SK-N-SH treated with all-trans-retinoic acid at 6 μM for 48 hours (cell line): ENCODE measurements at regions not wholly inside any gene's neighbourhood (a gene's known extent, or its start where the extent isn't known, plus 50 kb on each side); places are given as distances from the start of the nearest gene placed in this dataset.

Experiments
- ATAC-seq: fragments of 200-7000 bp; cut with Tn5 transposase; 3 replicates; pipeline ENCODE4 v1.9.1; 2020; ENCODE audit warnings: mild to moderate bottlenecking, moderate library complexity
- ARNTL ChIP-seq: fragments of 450-650 bp; formaldehyde crosslinking; IDR thresholded peaks from 2 replicates; pipeline ENCODE4 v1.5.0; 2020; ENCODE audit warnings: low read depth, mild to moderate bottlenecking, moderate library complexity, borderline replicate concordance
- BACH2 ChIP-seq: fragments of 250-450 bp; sonication (Bioruptor Pico); IDR thresholded peaks from 2 replicates; pipeline ENCODE4 v1.9.0; 2021; ENCODE audit warnings: mild to moderate bottlenecking, borderline replicate concordance
- CSDC2 ChIP-seq: fragments of 250-450 bp; sonication (Bioruptor Pico); IDR thresholded peaks from 2 replicates; pipeline ENCODE4 v1.5.0; 2020; ENCODE audit warnings: mild to moderate bottlenecking, moderate library complexity
- CSRNP3 ChIP-seq: fragments of 250-450 bp; sonication (Bioruptor Pico); IDR thresholded peaks from 2 replicates; pipeline ENCODE4 v1.5.1; 2021; ENCODE audit warnings: mild to moderate bottlenecking, moderate library complexity
- ESRRG ChIP-seq: fragments of 250-450 bp; sonication (Bioruptor Pico); IDR thresholded peaks from 2 replicates; pipeline ENCODE4 v1.6.1; 2021; ENCODE audit warnings: mild to moderate bottlenecking
- GLIS3 ChIP-seq: fragments of 250-450 bp; sonication (Bioruptor Pico); IDR thresholded peaks from 2 replicates; pipeline ENCODE4 v1.5.0; 2020; ENCODE audit warnings: mild to moderate bottlenecking, moderate library complexity
- ISL1 ChIP-seq: fragments of 250-450 bp; sonication (Bioruptor Pico); IDR thresholded peaks from 2 replicates; pipeline ENCODE4 v2.1.2; 2022; ENCODE audit warnings: mild to moderate bottlenecking, moderate library complexity
- OSR1 ChIP-seq: fragments of 250-450 bp; sonication (Bioruptor Pico); IDR thresholded peaks from 2 replicates; pipeline ENCODE4 v1.8.0; 2022; ENCODE audit warnings: moderate library complexity, mild to moderate bottlenecking, inconsistent platforms
- PATZ1 ChIP-seq: fragments of 250-450 bp; sonication (Bioruptor Pico); IDR thresholded peaks from 2 replicates; pipeline ENCODE4 v1.8.0; 2020; ENCODE audit warnings: mild to moderate bottlenecking, moderate library complexity, borderline replicate concordance
- POU6F1 ChIP-seq: fragments of 250-450 bp; sonication (Bioruptor Pico); IDR thresholded peaks from 2 replicates; pipeline ENCODE4 v1.8.0; 2021; ENCODE audit warnings: low read depth, mild to moderate bottlenecking, moderate library complexity, borderline replicate concordance
- RARB ChIP-seq: fragments of 250-450 bp; sonication (Bioruptor Pico); IDR thresholded peaks from 2 replicates; pipeline ENCODE4 v1.8.0; 2021; ENCODE audit warnings: mild to moderate bottlenecking, moderate library complexity
- TCF4 ChIP-seq: fragments of 250-450 bp; sonication (Bioruptor Pico); IDR thresholded peaks from 2 replicates; pipeline ENCODE4 v1.8.0; 2021; ENCODE audit warnings: mild to moderate bottlenecking, moderate library complexity, borderline replicate concordance
- TOX ChIP-seq: fragments of 250-450 bp; sonication (Bioruptor Pico); IDR thresholded peaks from 2 replicates; pipeline ENCODE4 v1.8.0; 2021; ENCODE audit warnings: mild to moderate bottlenecking, moderate library complexity, borderline replicate concordance
- TSHZ2 ChIP-seq: fragments of 250-450 bp; sonication (Bioruptor Pico); IDR thresholded peaks from 2 replicates; pipeline ENCODE4 v1.5.0; 2020; ENCODE audit warnings: mild to moderate bottlenecking, moderate library complexity
- ZFP30 ChIP-seq: fragments of 450-650 bp; formaldehyde crosslinking; IDR thresholded peaks from 2 replicates; pipeline ENCODE4 v1.5.0; 2022; ENCODE audit warnings: mild to moderate bottlenecking, moderate library complexity
- ZNF565 ChIP-seq: fragments of 450-650 bp; formaldehyde crosslinking; conservative IDR thresholded peaks from 2 replicates; pipeline ENCODE4 v1.5.0; 2020; ENCODE audit warnings: low read depth, mild to moderate bottlenecking, moderate library complexity
- ZNF70 ChIP-seq: fragments of 450-650 bp; formaldehyde crosslinking; IDR thresholded peaks from 2 replicates; pipeline ENCODE4 v1.5.0; 2020; ENCODE audit warnings: mild to moderate bottlenecking, moderate library complexity
- ZNF8 ChIP-seq: fragments of 450-650 bp; formaldehyde crosslinking; IDR thresholded peaks from 2 replicates; pipeline ENCODE4 v1.5.0; 2020; ENCODE audit warnings: mild to moderate bottlenecking, moderate library complexity

- ATAC-seq, result no peak
Measured at GRCh38 chr6:76615395-76615794, 542.9 kb upstream of the IMPG1 start.

GRCh38 chr6:76612954-76613353, 540.5 kb upstream of the IMPG1 start:
- ATAC-seq, result no peak
- TF ChIP-seq ISL1, result no peak
- TF ChIP-seq ARNTL, result no peak
- TF ChIP-seq ZNF565 (CRISPR knock-in tag), result no peak
- no peak for TF ChIP-seq OSR1 (CRISPR knock-in tag)
- no peak for TF ChIP-seq ZFP30
- no peak for TF ChIP-seq BACH2 (CRISPR knock-in tag)
- TF ChIP-seq TCF4 (CRISPR knock-in tag), result no peak
- TF ChIP-seq ZNF8 (CRISPR knock-in tag), result no peak
- TF ChIP-seq TOX (CRISPR knock-in tag), result no peak
- no peak for TF ChIP-seq PATZ1 (CRISPR knock-in tag)
- no peak for TF ChIP-seq ESRRG (CRISPR knock-in tag)
- no peak for TF ChIP-seq CSDC2 (CRISPR knock-in tag)
- TF ChIP-seq RARB (CRISPR knock-in tag), result no peak

More at GRCh38 chr6:76615395-76615794, 542.9 kb upstream of the IMPG1 start:
- no peak for TF ChIP-seq ZNF8 (CRISPR knock-in tag)
- no peak for TF ChIP-seq TCF4 (CRISPR knock-in tag)
- no peak for TF ChIP-seq CSRNP3 (CRISPR knock-in tag)
- TF ChIP-seq ESRRG (CRISPR knock-in tag), result no peak
- TF ChIP-seq PATZ1 (CRISPR knock-in tag), result no peak
- no peak for TF ChIP-seq TOX (CRISPR knock-in tag)
- TF ChIP-seq POU6F1 (CRISPR knock-in tag), result no peak
- TF ChIP-seq GLIS3 (CRISPR knock-in tag), result no peak
- TF ChIP-seq RARB (CRISPR knock-in tag), result no peak
- TF ChIP-seq TSHZ2 (CRISPR knock-in tag), result no peak
- no peak for TF ChIP-seq CSDC2 (CRISPR knock-in tag)
- no peak for TF ChIP-seq OSR1 (CRISPR knock-in tag)
- TF ChIP-seq ZFP30, result no peak
- TF ChIP-seq ZNF70 (CRISPR knock-in tag), result no peak
